Stimulated activated naive CD8-positive, alpha-beta T cell treated with anti-CD3 and anti-CD28 coated beads, Interleukin-15, amount 100 ng/mL, for 72 hours (primary cell): ENCODE measurements at regions not wholly inside any gene's neighbourhood (a gene's known extent, or its start where the extent isn't known, plus 50 kb on each side); places are given as distances from the start of the nearest gene placed in this dataset.

Experiments used
- ATAC-seq: fragments of 150-1000 bp; cut with Tn5 transposase; 2 replicates; pipeline ENCODE4 v1.10.0; 2021; ENCODE audit warnings: mild to moderate bottlenecking, moderate library complexity
- DNase-seq, 2 donors: peaks; one replicate each; pipeline ENCODE4 v3.0.0; 2021 to 2022
- H3K27ac Mint-ChIP-seq, 2 donors: one replicate each; pipeline ENCODE4 v1.8.0; 2022; ENCODE audit warnings: mild to moderate bottlenecking in 2 of 2, mixed read lengths in 2 of 2, moderate library complexity in 2 of 2
- H3K27me3 Mint-ChIP-seq: one replicate; pipeline ENCODE4 v1.8.0; 2022; ENCODE audit warnings: mixed read lengths
- H3K4me1 Mint-ChIP-seq: one replicate; pipeline ENCODE4 v1.8.0; 2022; ENCODE audit warnings: mild to moderate bottlenecking, mixed read lengths
- H3K4me3 Mint-ChIP-seq, 2 donors: one replicate each; pipeline ENCODE4 v1.8.0; 2022; ENCODE audit warnings: mild to moderate bottlenecking in 2 of 2, mixed read lengths in 2 of 2, moderate library complexity in 1 of 2
- H3K9me3 Mint-ChIP-seq, 2 donors: one replicate each; pipeline ENCODE4 v1.8.0; 2022; ENCODE audit warnings: mixed read lengths in 2 of 2

- no peak for DNase-seq
- Mint-ChIP-seq H3K9me3 (peaks cover 0 to 8% of the 10 kb centered on the region in 2 donors), H3K4me3 (no peak overlapping the region), H3K27ac (no peak overlapping the region), H3K4me1 (no peaks in the 10 kb centered on the region), H3K27me3 (peaks cover 33% of the 10 kb centered on the region)
- ATAC-seq, result no peak
Observed at GRCh38 chr11:120039039-120039438, 98.9 kb downstream of the TRIM29 start.

GRCh38 chr11:120037111-120037510 lies 100.8 kb downstream of the TRIM29 start:
- Mint-ChIP-seq H3K27me3 (peaks cover 35% of the 10 kb centered on the region), H3K27ac (no peak overlapping the region), H3K4me1 (no peaks in the 10 kb centered on the region), H3K9me3 (peaks cover 0 to 8% of the 10 kb centered on the region in 2 donors), H3K4me3 (no peak overlapping the region)
- ATAC-seq (no peak), DNase-seq (no peak)

- Mint-ChIP-seq H3K9me3 (peaks cover 0 to 8% of the 10 kb centered on the region in 2 donors), H3K4me3 (no peak overlapping the region), H3K27ac (no peak overlapping the region), H3K4me1 (no peaks in the 10 kb centered on the region), H3K27me3 (peaks cover 40% of the 10 kb centered on the region)
- DNase-seq (no peak), ATAC-seq (no peak)
Observed at GRCh38 chr11:120035756-120036155, 102.2 kb downstream of the TRIM29 start.

GRCh38 chr11:120034881-120035630 lies 102.9 kb downstream of the TRIM29 start:
- Mint-ChIP-seq H3K4me3 (no peak overlapping the region), H3K9me3 (peaks cover 0 to 8% of the 10 kb centered on the region in 2 donors), H3K27ac (no peak overlapping the region), H3K4me1 (no peaks in the 10 kb centered on the region), H3K27me3 (peaks cover 34% of the 10 kb centered on the region)
- no peak for DNase-seq
- no peak for ATAC-seq

GRCh38 chr11:120034176-120034875 lies 103.6 kb downstream of the TRIM29 start:
- Mint-ChIP-seq H3K27ac (no peak overlapping the region), H3K9me3 (peaks cover 0 to 8% of the 10 kb centered on the region in 2 donors), H3K4me3 (no peak overlapping the region), H3K27me3 (peaks cover 35% of the 10 kb centered on the region), H3K4me1 (no peaks in the 10 kb centered on the region)
- no peak for ATAC-seq
- DNase-seq, result no peak

- Mint-ChIP-seq H3K27me3 (peaks cover 37% of the 10 kb centered on the region), H3K4me1 (no peaks in the 10 kb centered on the region), H3K27ac (no peak overlapping the region), H3K9me3 (peaks cover 0 to 8% of the 10 kb centered on the region in 2 donors), H3K4me3 (no peak overlapping the region)
- DNase-seq (no peak), ATAC-seq (no peak)
Observed at GRCh38 chr11:120032766-120033390, 105.0 kb downstream of the TRIM29 start.

- Mint-ChIP-seq H3K27ac (peak overlapping the region in 1 of 2 donors; percentile 19), H3K27me3 (peaks cover 37% of the 10 kb centered on the region), H3K9me3 (peaks cover 0 to 1% of the 10 kb centered on the region in 2 donors), H3K4me1 (no peaks in the 10 kb centered on the region), H3K4me3 (no peak overlapping the region)
- DNase-seq, result no peak
- ATAC-seq, result no peak
Observed at GRCh38 chr11:120031612-120032600, 106.0 kb downstream of the TRIM29 start.

- H3K9me3 Mint-ChIP-seq, result no peaks in the 10 kb centered on the region
- no peaks in the 10 kb centered on the region for H3K4me1 Mint-ChIP-seq
- no peak overlapping the region for H3K4me3 Mint-ChIP-seq
- H3K27me3 Mint-ChIP-seq, result peaks cover 37% of the 10 kb centered on the region
- H3K27ac Mint-ChIP-seq, result no peak overlapping the region
- DNase-seq (no peak), ATAC-seq (no peak)
Observed at GRCh38 chr11:120031156-120031555, 106.8 kb downstream of the TRIM29 start.

- DNase-seq (no peak), ATAC-seq (no peak)
- Mint-ChIP-seq H3K4me3 (no peak overlapping the region), H3K9me3 (no peaks in the 10 kb centered on the region), H3K4me1 (no peaks in the 10 kb centered on the region), H3K27me3 (peaks cover 37% of the 10 kb centered on the region), H3K27ac (no peak overlapping the region)
Observed at GRCh38 chr11:120030411-120030810, 107.5 kb downstream of the TRIM29 start.

GRCh38 chr11:120029321-120029720 lies 108.6 kb downstream of the TRIM29 start:
- Mint-ChIP-seq H3K9me3 (no peaks in the 10 kb centered on the region), H3K4me3 (no peak overlapping the region), H3K27me3 (peaks cover 37% of the 10 kb centered on the region), H3K4me1 (no peaks in the 10 kb centered on the region), H3K27ac (no peak overlapping the region)
- DNase-seq (no peak), ATAC-seq (no peak)

- Mint-ChIP-seq H3K9me3 (no peaks in the 10 kb centered on the region), H3K27me3 (peaks cover 37% of the 10 kb centered on the region), H3K4me1 (no peaks in the 10 kb centered on the region), H3K27ac (no peak overlapping the region), H3K4me3 (no peak overlapping the region)
- DNase-seq (no peak), ATAC-seq (no peak)
Observed at GRCh38 chr11:120028897-120029258, 109.0 kb downstream of the TRIM29 start.

- Mint-ChIP-seq H3K4me3 (no peak overlapping the region), H3K9me3 (no peaks in the 10 kb centered on the region), H3K27ac (no peak overlapping the region), H3K4me1 (no peaks in the 10 kb centered on the region), H3K27me3 (peaks cover 42% of the 10 kb centered on the region)
- ATAC-seq, result no peak
- DNase-seq, result no peak
Observed at GRCh38 chr11:120028181-120028896, 109.6 kb downstream of the TRIM29 start.

GRCh38 chr11:120027546-120028180 lies 110.2 kb downstream of the TRIM29 start:
- no peak for DNase-seq
- no peak for ATAC-seq
- Mint-ChIP-seq H3K4me1 (no peaks in the 10 kb centered on the region), H3K9me3 (no peaks in the 10 kb centered on the region), H3K4me3 (no peak overlapping the region), H3K27me3 (peaks cover 42% of the 10 kb centered on the region), H3K27ac (no peak overlapping the region)

- H3K27me3 Mint-ChIP-seq, result peaks cover 29% of the 10 kb centered on the region
Observed at GRCh38 chr11:120025606-120026335, 112.1 kb downstream of the TRIM29 start.

More at GRCh38 chr11:120025606-120026335, 112.1 kb downstream of the TRIM29 start:
- ATAC-seq (no peak), DNase-seq (no peak)
- H3K4me1 Mint-ChIP-seq, result no peaks in the 10 kb centered on the region
- no peak overlapping the region for H3K27ac Mint-ChIP-seq
- H3K4me3 Mint-ChIP-seq, result no peak overlapping the region
- no peaks in the 10 kb centered on the region for H3K9me3 Mint-ChIP-seq
